Astrocyte of the spinal cord (primary cell): ENCODE measurements at regions not wholly inside any gene's neighbourhood (a gene's known extent, or its start where the extent isn't known, plus 50 kb on each side); places are given as distances from the start of the nearest gene placed in this dataset.

Source experiments
- DNase-seq: peaks from one replicate; pipeline ENCODE4 v3.0.0; 2011; ENCODE audit warnings: low read depth, low spot score
- H3K4me3 ChIP-seq: 2 replicates; pipeline ENCODE4 v1.5.1; 2011; ENCODE audit warnings: low read depth, mild to moderate bottlenecking, low read length, moderate library complexity
- in situ Hi-C: cut with HindIII; loops from 2 replicates; pipeline ENCODE4 v1.10.0; 2017; ENCODE audit warnings: low sequenced_read_pairs
- TF ChIP-seq, protein P1 (sequence below): IDR thresholded peaks from 2 replicates; pipeline ENCODE4 v1.5.1; 2012; ENCODE audit warnings: low read depth, mild to moderate bottlenecking, low read length, inconsistent platforms

DNA sequence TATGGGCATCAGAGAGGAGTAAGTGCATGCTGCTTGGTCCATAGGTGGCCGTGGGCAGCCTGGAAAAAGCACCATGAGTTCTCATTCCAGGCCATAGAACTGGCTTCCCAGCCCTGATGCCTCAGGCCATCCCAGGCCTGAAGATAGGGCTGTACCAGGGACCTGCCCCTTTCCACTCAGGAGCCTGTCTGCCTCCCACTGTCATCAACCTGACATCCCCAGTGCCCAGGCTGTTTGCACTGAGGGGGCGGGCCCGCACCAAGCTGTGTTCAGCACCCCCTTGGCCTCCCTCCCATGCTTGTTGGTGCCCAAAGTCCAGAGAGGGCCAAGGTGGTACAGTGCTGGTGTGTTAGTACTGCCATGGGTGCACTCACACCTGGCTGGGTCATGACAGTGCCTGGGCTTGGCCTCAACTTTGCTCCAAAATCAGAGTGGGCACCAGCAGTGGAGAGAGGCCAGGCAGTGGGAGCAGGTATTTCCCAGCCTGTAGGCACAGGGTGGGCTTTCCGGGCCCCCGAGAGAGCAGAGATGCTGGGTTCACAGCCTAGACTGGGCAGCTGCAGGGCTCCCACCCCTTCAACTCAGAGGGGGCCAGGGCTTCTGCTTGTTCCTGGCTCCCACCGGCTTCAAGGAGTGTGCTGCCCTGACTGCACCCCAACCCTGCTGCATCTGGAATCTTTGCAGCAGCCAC, 556.1 kb downstream of the SI start:
- H3K4me3 ChIP-seq = no peak overlapping the region
- no peak for DNase-seq
- in situ Hi-C loops = no loop called here
- TF ChIP-seq, protein P1, sequence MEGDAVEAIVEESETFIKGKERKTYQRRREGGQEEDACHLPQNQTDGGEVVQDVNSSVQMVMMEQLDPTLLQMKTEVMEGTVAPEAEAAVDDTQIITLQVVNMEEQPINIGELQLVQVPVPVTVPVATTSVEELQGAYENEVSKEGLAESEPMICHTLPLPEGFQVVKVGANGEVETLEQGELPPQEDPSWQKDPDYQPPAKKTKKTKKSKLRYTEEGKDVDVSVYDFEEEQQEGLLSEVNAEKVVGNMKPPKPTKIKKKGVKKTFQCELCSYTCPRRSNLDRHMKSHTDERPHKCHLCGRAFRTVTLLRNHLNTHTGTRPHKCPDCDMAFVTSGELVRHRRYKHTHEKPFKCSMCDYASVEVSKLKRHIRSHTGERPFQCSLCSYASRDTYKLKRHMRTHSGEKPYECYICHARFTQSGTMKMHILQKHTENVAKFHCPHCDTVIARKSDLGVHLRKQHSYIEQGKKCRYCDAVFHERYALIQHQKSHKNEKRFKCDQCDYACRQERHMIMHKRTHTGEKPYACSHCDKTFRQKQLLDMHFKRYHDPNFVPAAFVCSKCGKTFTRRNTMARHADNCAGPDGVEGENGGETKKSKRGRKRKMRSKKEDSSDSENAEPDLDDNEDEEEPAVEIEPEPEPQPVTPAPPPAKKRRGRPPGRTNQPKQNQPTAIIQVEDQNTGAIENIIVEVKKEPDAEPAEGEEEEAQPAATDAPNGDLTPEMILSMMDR = no peak

DNA sequence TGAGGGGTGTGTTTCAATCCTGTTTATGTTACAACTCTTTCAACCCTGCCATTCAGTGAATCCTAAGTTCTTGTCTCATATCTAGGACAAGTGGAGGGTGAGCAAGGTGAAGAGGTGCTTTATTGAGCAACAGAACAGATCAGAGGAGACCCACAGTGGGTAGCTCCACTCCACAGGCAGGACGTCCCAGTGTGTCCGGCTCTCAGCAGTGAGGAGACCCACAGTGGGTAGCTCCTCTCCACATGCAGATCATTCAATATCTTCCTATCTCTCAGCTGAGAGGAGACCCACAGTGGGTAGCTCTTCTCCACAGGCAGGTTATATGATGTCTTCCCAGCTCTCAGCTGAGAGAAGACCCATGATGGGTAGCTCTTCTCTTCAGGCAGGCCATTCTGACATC, 556.7 kb downstream of the SI start:
- H3K4me3 ChIP-seq = no peak overlapping the region
- DNase-seq = no peak
- in situ Hi-C loops = no loop called here
- TF ChIP-seq, protein P1 = no peak

DNA sequence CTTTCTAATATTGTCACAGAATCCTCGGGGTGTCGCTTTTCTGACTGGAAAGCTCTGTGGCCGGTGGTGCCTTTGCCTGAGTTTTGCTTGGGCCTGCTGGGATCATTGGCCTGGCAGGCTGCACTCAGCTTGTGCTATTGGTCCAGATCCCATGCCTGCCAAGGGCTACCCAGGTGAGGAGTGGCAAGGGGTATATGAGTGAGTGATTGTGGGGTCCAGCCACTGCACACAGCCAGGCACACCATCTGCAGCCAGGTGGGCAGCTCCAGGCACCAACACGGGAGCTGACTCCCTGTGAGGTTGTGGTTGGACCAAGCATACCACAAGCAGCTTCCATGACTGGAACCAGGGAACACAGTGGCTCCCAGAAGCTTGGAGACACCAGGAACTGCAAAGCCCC, 557.2 kb downstream of the SI start:
- DNase-seq = no peak
- TF ChIP-seq, protein P1 = no peak
- in situ Hi-C loops = no loop called here
- no peak overlapping the region for H3K4me3 ChIP-seq

DNA sequence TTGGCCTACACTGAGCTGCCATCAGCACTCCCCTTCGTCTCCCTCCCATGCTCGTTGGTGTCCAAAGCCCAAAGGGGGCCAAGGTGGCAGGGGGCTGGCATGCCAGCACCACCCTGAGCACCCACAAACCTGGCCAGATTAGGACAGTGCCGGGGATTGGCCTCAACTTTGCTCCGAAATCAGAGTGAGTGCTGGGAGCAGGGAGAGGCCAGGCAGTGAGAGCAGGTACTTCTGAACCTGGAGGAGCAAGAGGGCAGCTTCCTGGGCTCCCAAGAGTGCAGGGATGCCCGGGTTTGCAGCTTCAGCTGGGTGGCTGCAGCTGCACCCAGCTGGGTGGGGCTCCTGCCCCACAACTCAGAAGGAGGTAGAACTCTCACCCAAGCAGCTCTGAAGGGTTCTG, 563.0 kb downstream of the SI start:
- in situ Hi-C loops = no loop called here
- TF ChIP-seq, protein P1 = no peak
- no peak overlapping the region for H3K4me3 ChIP-seq
- no peak for DNase-seq

DNA sequence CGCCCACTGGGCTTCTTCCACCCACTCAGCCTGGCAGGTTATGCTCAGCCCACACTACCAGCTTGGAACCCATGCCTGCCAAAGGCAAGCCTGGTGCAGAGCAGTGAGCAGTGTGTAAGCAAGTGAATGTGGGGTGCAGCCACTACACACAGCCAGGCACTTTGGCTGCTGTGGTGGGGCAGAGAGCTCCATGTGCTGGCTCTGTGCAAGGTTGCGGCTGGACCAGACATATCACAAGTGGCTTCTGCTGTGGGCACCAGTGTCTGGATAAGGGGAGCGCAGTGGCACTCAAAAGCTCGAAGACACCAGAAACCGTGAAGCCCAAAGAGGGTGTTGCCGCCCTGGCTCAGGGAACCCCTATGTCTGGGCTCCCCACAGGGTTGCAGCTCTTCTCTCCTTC, 563.7 kb downstream of the SI start:
- TF ChIP-seq, protein P1 = no peak
- no peak overlapping the region for H3K4me3 ChIP-seq
- in situ Hi-C loops = no loop called here
- no peak for DNase-seq

DNA sequence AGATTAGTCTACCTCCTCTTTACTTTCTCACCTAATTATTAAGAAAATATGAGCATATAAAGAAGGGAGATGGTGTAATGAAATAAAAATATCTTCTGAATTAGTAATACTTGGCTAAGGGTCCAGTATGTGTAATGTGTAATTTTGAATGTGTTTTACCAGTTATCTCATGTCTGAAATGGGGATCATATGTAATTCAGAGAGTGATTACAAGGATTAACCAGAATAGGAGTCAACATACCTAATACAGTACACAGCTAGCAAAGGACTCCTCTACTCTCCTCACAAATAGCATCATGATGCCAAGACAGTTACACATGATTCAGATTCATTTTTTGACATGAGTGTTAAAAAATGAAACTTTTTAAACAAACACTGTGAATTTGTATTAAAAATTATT, 570.4 kb downstream of the SI start:
- in situ Hi-C loops = no loop called here
- TF ChIP-seq, protein P1 = no peak

More for the DNA sequence above, 570.4 kb downstream of the SI start:
- no peak overlapping the region for H3K4me3 ChIP-seq
- no peak for DNase-seq
